ENCODE measurements at regions not wholly inside any gene's neighbourhood (a gene's known extent, or its start where the extent isn't known, plus 50 kb on each side); places are given as distances from the start of the nearest gene placed in this dataset.
A peak's percentile ranks its signal among the peaks of the same experiment; 100 is the strongest.
"Not testable (repeated sequence)": the region's sequence is repeated elsewhere in the genome, so short reads cannot be mapped to it uniquely, and the experiment has no call there.

DNA sequence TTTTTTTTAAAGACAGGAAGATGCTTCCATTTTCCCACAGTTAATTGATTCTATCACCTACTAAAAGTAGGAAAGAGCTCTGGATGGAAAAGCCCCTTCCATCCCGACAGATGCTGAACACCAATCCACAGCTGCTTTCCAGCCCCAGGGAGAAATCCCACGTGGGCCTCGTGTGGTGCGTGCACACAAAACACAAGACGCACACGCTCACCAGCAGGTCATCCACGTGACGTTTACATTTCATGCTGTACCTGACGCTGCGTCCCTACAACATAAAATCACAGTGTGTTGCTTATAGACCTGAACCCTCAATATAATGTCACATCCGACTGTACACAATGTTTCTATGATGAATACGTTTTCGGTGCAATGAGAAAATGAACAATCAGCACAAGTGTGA is 50.2 kb upstream of the DACT2 start:
- DNase-seq = no peak

DNA sequence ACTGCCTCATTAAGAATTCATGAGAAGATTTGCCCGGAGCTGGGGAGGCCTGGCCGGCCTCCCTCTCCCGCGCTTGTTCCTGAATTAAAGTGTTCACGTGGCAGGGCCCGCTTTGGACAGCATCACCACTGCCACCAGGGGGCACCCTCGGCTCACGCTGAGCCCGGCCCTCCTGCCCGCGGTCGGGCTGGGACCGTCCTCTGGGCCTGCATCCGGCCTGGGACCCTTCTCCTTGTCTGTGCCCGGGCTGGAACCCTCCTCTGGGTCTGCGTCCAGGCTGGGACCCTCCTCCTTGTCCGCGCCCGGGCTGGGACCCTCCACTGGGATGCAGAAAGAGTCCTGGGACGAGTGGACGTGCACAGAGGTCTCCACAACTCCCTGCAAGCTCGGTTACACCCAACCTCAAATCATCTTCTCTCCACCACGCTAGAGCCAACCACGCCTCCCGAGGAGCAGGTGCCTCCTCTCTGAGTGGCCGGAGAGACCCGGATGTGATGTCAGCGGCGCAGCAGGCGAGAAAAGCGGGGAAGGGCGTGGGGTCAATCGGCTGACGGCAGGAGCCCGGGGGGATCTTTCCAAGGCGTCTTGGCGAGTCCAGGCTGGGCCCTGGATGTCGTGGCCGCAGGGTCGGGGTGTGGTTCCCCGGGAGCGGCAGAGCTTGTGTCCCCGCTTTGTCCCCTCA is 50.9 kb upstream of the DACT2 start:
- peak; percentile 83 for DNase-seq

DNA sequence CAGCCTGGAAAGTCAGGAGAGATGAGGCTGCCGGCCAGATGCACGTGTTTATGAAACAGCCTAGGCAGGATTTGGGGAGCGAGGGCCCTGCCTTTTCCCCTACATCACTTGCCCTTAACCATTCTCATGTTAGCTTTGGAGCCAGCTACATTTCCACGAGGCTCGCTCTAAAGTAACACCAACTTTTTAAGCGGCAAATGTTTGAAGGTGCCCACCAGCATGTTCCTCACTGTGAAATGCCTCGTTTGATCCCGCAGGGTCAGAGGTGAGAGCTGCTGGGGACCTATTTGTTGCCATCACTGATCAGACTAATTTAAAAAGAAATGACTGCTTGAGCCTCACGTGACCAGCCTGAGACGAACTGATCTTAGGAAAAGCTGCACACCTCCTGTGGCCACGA is 51.6 kb upstream of the DACT2 start:
- DNase-seq = no peak

- no peak for DNase-seq
These were observed 52.0 kb upstream of the DACT2 start for GRCh38 chr6:168371618-168371980.

GRCh38 chr6:168371981-168372711 is 52.6 kb upstream of the DACT2 start:
- DNase-seq = no peak

DNA sequence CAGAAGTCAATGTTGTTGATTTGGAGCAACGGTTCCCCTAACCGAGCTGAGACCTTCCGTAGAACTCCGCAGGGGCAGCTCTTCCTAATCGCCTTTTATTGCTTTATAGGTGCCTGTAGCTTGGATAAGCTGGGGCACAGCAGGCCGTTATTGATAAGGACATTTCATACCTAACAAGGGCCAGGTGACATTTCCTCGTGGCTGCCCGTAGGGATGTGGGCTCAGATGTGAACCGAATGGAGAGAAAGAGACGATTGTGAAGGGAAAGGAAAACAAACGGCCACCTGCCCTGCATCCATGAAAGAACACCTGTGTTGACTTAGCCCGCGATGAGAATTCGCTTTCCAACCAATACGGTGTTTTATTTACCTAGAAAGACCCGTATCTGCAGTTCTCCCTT is 53.3 kb upstream of the DACT2 start:
- DNase-seq = no peak

- DNase-seq = no peak
These were observed 53.8 kb upstream of the DACT2 start for GRCh38 chr6:168373389-168373788.

DNA sequence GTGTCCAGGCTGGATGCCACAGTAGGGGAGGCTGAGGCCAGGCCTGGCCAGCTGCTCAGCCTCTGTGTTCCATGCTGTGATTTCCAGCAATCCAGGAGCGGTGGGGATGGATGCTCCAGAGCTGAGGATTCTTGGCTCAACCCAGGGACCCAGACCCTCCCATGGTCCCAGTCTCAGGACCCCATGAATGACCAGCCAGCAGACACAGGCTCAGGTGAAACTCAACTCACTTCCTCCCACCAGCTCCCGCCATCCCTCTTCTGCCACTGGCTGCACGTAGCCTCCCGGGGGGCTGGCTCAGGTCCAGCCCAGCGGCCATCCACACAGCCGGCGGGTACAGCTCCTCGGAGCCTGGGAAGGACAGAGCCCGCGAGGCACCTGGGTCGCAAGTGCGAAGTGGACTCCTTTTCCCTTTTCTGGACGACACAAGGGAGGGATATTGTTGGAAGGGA is 54.5 kb upstream of the DACT2 start:
- DNase-seq = no peak

DNA sequence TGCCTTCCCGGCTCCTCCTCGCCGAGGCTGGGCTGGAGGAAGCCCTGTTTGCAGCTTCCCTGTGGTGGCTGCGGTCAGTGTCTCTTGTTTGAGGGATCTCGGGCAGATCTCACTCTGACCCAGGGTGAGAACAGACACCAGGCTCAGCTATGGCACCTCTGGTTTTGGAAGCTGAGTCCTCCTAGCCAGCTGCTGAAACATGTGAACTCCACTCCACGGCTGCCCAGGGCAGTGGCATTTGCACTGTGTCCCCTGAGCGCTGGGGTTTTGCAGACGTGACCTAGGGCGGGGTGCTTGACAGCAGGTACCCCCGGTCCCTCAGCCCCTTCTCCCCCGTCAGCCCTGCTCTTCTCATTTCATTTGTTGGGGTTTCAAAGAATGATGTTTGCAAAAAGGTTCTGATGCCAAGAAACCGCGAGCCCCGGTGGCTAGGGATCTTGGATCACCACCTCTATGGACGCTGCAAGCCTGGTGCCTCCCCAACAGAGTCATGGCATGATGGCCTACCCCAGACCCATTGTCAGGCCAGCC is 55.0 kb upstream of the DACT2 start:
- DNase-seq = no peak

DNA sequence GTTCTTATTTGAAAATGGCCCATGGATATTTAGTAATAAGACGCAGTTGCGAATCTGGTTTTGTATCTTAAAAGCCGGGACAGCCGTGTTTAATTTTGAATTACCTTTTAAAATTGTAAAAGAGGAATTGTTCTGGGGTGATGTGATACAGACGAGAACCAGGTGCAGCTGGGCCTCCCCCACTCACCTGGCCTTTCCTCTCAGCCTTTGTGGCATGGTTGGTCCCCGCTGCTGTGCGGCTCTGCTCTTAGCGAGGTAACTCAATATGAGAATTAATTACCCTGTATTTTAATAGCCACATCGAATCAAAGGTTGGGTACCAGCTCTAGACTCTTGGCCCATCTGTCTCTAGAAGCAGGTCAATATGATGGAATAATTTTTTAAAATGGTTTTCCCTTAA is 56.5 kb upstream of the DACT2 start:
- DNase-seq = no peak

GRCh38 chr6:168376811-168377483 is 57.4 kb upstream of the DACT2 start:
- DNase-seq = no peak

GRCh38 chr6:168377484-168377855 is 57.9 kb upstream of the DACT2 start:
- DNase-seq = peak; percentile 71

GRCh38 chr6:168377856-168378832 is 58.6 kb upstream of the DACT2 start:
- DNase-seq = no peak

- not testable (repeated sequence) for DNase-seq
These were observed 60.0 kb upstream of the DACT2 start for GRCh38 chr6:168379579-168379978.

DNA sequence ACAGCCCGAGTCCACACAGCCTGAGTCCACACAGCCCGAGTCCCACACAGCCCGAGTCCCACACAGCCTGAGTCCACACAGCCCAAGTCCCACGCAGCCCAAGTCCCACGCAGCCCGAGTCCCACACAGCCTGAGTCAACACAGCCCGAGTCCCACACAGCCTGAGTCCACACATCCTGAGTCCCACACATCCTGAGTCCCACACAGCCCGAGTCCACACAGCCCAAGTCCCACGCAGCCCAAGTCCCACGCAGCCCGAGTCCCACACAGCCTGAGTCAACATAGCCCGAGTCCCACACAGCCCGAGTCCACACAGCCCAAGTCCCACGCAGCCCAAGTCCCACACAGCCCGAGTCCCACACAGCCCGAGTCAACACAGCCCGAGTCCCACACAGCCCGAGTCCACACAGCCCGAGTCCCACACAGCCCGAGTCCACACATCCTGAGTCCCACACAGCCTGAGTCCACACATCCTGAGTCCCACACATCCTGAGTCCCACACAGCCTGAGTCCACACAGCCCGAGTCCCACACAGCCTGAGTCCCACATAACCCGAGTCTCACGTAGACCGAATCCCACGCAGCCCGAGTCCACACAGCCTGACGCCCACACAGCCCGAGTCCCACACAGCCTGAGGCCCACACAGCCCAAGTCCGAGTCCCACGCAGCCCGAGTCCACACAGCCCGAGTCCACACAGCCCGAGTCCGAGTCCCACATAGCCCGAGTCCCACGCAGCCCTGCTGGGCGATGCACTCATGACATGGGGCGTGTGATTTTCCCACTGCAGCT is 60.6 kb upstream of the SMOC2 start:
- not testable (repeated sequence) for DNase-seq

- DNase-seq = no peak
These were observed 59.9 kb upstream of the SMOC2 start for GRCh38 chr6:168380956-168381605.

DNA sequence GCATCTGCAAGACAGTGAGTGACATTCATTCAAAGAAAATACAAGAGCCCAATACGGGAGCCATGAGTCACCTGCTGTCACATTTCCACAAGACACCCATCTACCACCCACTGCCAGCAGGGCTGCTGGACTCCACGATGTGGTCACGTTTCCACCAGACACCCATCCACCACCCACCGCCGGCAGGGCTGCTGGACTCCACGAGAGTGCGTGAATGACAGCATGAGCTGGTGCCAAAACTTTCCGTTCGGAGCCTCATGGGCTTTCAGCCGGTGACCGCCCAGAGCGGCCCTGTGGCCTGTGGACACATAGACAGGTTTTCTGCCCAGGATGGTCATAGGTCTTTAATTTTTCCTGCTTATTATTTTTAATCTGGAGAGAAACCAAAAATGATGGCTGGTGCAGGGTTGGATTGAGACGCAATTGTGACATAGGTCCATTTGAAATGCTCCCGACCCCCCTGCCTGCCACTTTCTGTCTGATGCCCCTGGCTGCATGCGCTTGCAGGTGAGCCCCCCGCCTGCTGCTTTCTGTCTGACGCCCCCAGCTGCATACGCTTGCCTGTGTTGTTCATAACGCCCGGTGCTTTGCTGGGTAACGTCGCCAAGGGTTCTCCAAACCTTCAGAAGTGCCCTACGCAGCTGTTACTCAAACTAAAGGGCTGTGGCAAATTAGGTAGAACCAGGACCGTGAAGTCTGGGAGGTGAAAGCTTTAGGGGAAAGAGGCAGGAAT is 59.1 kb upstream of the SMOC2 start:
- DNase-seq = no peak

DNA sequence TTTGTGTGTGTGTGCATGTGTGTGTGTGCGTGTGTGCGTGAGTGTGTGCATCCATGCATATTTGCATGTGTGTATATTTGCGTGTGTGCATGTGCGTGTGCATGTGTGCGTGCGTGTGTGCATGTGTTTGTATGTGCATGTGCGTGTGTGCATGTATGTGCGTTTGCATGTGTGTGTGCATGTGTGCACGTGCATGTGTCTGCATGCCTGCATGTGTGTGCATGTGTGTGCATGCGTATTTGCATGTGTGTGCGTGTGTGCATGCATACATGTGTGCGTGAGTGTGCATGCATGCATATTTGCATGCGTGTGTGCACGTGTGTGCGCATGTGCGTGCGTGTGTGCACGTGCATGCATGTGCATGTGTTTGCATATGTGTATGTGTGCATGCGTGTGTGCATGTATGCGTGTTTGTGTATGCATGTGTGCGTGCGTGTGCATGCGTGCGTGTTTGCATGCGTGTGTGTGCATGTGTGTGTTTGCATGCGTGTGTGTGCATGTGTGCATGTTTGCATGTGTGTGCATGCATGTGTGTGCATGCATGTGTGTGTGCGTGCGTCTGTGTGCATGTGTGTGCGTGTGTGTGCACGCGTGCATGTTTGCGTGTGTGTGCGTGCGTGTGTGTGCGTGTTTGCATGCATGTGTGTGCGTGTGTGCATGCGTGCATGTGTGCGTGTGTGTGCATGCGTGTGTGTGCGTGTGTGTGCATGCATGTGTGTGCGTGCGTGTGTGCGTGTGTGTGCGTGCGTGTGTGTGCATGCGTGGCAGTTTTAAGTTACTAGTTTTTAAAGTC is 57.7 kb upstream of the SMOC2 start:
- DNase-seq = no peak
